Erythroblast (primary cell): ENCODE measurements at regions not wholly inside any gene's neighbourhood (a gene's known extent, or its start where the extent isn't known, plus 50 kb on each side); places are given as distances from the start of the nearest gene placed in this dataset.

Source experiments
- GATA1 ChIP-seq: IDR thresholded peaks from 2 replicates; pipeline ENCODE4 v1.6.1; 2011; ENCODE audit warnings: low read depth, mild to moderate bottlenecking, control low read depth, low read length, moderate library complexity
- POLR2A ChIP-seq: IDR thresholded peaks from 2 replicates; pipeline ENCODE4 v1.6.1; 2011; ENCODE audit warnings: mild to moderate bottlenecking, low read length

- no peak for TF ChIP-seq POLR2A
- no peak for TF ChIP-seq GATA1
Measured at GRCh38 chr1:224564454-224565084, 51.5 kb upstream of the CNIH3 start.
